Upper lobe of left lung (tissue), 4 donors: ENCODE measurements at regions not wholly inside any gene's neighbourhood (a gene's known extent, or its start where the extent isn't known, plus 50 kb on each side); places are given as distances from the start of the nearest gene placed in this dataset.

ENCODE experiments used
- EP300 ChIP-seq, 4 donors: sonication (generic); formaldehyde crosslinking; IDR thresholded peaks; one replicate each; pipeline ENCODE4 v1.5.1; 2017; ENCODE audit warnings: antibody characterized with exemption in 4 of 4, control low read depth in 2 of 4
- POLR2AphosphoS5 ChIP-seq, 2 donors: sonication (generic); formaldehyde crosslinking; IDR thresholded peaks; one replicate each; pipeline ENCODE4 v1.5.1; 2017; ENCODE audit warnings: antibody characterized with exemption in 2 of 2
- TF ChIP-seq, protein P1 (sequence below), 6 experiments: fragments of 450-650 bp in 4 of 6; fragments of 200-600 bp in 2 of 6; sonication (generic) in 2 of 6; IDR thresholded peaks; one replicate each; pipeline ENCODE4 v1.5.1; 2016 to 2019; ENCODE audit warnings: antibody characterized with exemption in 6 of 6

DNA sequence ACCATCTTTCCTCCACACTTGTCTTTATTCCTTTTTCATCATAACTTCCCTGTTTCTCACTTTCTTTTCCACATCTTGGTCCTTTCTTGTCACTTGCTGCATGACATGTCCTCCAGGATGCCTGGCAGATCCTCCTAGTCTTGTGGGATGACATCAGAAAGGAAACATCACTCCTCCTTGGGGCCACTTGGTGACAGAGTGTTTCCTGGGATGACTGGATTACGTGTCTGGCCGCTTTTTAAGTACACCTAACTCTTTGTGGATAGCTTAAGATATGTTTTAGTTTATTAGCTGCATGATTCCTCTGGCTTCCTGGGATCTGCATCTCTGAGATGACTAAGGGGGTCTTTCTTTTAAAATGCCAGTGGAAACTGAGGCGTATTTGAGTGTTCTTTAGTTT lies 363.5 kb upstream of the FRG2C start:
- TF ChIP-seq, protein P1, sequence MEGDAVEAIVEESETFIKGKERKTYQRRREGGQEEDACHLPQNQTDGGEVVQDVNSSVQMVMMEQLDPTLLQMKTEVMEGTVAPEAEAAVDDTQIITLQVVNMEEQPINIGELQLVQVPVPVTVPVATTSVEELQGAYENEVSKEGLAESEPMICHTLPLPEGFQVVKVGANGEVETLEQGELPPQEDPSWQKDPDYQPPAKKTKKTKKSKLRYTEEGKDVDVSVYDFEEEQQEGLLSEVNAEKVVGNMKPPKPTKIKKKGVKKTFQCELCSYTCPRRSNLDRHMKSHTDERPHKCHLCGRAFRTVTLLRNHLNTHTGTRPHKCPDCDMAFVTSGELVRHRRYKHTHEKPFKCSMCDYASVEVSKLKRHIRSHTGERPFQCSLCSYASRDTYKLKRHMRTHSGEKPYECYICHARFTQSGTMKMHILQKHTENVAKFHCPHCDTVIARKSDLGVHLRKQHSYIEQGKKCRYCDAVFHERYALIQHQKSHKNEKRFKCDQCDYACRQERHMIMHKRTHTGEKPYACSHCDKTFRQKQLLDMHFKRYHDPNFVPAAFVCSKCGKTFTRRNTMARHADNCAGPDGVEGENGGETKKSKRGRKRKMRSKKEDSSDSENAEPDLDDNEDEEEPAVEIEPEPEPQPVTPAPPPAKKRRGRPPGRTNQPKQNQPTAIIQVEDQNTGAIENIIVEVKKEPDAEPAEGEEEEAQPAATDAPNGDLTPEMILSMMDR (IDR thresholded peaks at IDR 0.05), result no peak
- no peak for TF ChIP-seq EP300 (IDR thresholded peaks at IDR 0.05)
- TF ChIP-seq POLR2AphosphoS5 (IDR thresholded peaks at IDR 0.05), result no peak
